Mucosa of descending colon (tissue), 3 donors: ENCODE measurements at regions not wholly inside any gene's neighbourhood (a gene's known extent, or its start where the extent isn't known, plus 50 kb on each side); places are given as distances from the start of the nearest gene placed in this dataset.

Experiments used
- ATAC-seq: fragments of 200-7000 bp; cut with Tn5 transposase; one replicate; pipeline ENCODE4 v1.9.1; 2020; ENCODE audit warnings: mild to moderate bottlenecking, moderate library complexity
- DNase-seq, 3 donors: peaks; one replicate each; pipeline ENCODE4 v3.0.0-alpha.2; 2020
- H3K36me3 ChIP-seq: fragments of 200-600 bp; one replicate; pipeline ENCODE4 v1.8.0; 2021; ENCODE audit warnings: low read depth, mild to moderate bottlenecking
- H3K4me1 ChIP-seq: fragments of 200-600 bp; one replicate; pipeline ENCODE4 v1.8.0; 2021; ENCODE audit warnings: low read depth, mild to moderate bottlenecking
- H3K4me3 ChIP-seq: fragments of 200-600 bp; one replicate; pipeline ENCODE4 v1.8.0; 2021; ENCODE audit warnings: mild to moderate bottlenecking
- H3K9me3 ChIP-seq: fragments of 200-600 bp; one replicate; pipeline ENCODE4 v1.8.0; 2021; ENCODE audit warnings: mild to moderate bottlenecking
- intact Hi-C, 2 donors: fragments of 100-400 bp; cut with DNase I in 1 of 2; cut with micrococcal nuclease in 1 of 2; formaldehyde crosslinking; loops; one replicate each; pipeline versions ENCODE4 v1.11.0 to v1.11.1; 2022; cut with DNase I, micrococcal nuclease
- TF ChIP-seq, protein P1 (sequence below): fragments of 200-600 bp; IDR thresholded peaks from one replicate; pipeline ENCODE4 v1.8.0; 2022; ENCODE audit warnings: antibody characterized with exemption, mild to moderate bottlenecking
- donor health status: DM: no; HTN: no; CAD: no; lungs with moderate emphysema.
- donor health status: DM: no; HTN: no; CAD: no.
- donor health status: DM: no; HTN: yes; CAD: no.

DNA sequence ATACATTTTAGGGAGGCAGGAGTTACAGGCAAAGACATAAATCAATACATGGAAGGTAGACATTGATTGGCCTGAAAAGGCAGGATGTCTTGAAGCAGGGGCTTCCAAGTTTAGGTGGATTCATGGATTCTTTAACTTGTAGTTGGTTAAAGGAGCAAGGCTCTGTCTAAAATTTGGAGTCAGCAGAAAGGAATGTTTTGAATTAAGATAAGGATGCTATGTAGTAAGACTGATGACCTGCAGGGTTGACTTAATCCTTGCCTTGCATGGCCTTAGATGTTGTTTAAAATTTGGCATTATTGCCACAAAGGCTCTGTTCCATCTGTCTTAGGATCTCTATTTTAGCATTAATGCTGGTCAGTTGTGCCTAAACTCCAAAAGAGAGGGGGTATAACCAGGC is 171.3 kb downstream of the C5orf15 start:
- no peak for ATAC-seq
- no peaks in the 10 kb centered on the region for H3K4me1 ChIP-seq
- intact Hi-C loops, result no loop called here

DNA sequence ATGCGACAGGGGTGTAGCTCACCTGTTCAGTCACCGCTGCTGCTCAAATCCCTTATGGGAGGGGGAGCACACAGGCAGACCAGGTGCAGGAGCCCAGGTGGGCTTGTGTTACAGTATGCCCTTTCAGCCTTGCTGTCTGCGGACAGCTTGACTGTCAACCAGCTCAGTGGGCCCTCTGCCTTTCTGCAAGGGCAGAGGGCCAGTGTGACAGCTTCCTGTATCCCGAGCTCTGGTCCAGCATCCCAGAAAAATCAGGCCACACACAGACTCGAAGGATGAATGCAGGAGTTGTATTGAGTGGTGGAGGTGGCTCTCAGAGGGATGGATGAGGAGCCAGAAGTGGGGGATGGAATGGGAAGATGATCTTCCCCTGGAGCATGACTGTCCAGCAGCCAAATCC is 172.2 kb downstream of the C5orf15 start:
- intact Hi-C loops, result no loop called here
- DNase-seq, result no peak
- no peak for ATAC-seq

More for the DNA sequence above, 171.3 kb downstream of the C5orf15 start:
- DNase-seq, result no peak
- TF ChIP-seq, protein P1, sequence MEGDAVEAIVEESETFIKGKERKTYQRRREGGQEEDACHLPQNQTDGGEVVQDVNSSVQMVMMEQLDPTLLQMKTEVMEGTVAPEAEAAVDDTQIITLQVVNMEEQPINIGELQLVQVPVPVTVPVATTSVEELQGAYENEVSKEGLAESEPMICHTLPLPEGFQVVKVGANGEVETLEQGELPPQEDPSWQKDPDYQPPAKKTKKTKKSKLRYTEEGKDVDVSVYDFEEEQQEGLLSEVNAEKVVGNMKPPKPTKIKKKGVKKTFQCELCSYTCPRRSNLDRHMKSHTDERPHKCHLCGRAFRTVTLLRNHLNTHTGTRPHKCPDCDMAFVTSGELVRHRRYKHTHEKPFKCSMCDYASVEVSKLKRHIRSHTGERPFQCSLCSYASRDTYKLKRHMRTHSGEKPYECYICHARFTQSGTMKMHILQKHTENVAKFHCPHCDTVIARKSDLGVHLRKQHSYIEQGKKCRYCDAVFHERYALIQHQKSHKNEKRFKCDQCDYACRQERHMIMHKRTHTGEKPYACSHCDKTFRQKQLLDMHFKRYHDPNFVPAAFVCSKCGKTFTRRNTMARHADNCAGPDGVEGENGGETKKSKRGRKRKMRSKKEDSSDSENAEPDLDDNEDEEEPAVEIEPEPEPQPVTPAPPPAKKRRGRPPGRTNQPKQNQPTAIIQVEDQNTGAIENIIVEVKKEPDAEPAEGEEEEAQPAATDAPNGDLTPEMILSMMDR, result no peak
- no peaks in the 10 kb centered on the region for H3K36me3 ChIP-seq
- no peak overlapping the region for H3K4me3 ChIP-seq
- no peaks in the 10 kb centered on the region for H3K9me3 ChIP-seq

DNA sequence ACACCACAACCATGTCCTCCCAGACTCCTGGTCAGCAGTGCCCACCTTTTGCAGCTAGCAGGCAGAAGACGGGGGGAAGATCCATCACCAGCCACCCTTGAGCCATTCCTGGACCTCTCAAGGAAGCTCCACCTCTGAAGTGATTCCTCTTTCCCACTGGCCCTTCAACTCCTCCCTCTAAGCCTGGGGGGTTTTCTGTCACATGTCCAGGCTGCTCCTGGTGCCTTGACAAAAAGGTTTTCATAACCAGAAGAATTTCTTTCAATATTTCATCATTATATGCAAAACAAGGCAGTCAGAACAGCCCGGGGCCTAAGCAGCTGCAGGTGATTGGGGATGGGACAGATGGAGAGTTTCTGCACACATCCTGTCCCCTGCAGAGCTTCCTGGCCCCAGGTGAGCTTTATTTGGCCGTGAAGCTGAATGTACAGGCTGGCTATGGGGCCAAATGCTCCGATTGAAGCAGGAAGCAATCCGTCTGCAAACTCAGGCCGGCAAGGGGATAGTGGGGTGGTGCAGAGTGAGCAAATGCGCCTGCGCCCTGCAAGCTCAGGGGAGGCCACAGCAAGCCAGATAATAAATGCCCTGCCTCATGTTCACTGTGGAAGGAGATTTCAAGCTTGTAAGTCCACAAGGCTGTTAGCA is 173.5 kb downstream of the C5orf15 start:
- Histone ChIP-seq H3K4me1 (no peaks in the 10 kb centered on the region), H3K4me3 (no peak overlapping the region), H3K9me3 (no peaks in the 10 kb centered on the region), H3K36me3 (no peaks in the 10 kb centered on the region)
- intact Hi-C loops, result no loop called here
- TF ChIP-seq, protein P1, result no peak
- DNase-seq (no peak), ATAC-seq (no peak)

More for the DNA sequence above, 172.2 kb downstream of the C5orf15 start:
- no peak overlapping the region for H3K4me3 ChIP-seq
- H3K9me3 ChIP-seq, result no peaks in the 10 kb centered on the region
- TF ChIP-seq, protein P1, result no peak
- no peaks in the 10 kb centered on the region for H3K36me3 ChIP-seq
- H3K4me1 ChIP-seq, result no peaks in the 10 kb centered on the region

DNA sequence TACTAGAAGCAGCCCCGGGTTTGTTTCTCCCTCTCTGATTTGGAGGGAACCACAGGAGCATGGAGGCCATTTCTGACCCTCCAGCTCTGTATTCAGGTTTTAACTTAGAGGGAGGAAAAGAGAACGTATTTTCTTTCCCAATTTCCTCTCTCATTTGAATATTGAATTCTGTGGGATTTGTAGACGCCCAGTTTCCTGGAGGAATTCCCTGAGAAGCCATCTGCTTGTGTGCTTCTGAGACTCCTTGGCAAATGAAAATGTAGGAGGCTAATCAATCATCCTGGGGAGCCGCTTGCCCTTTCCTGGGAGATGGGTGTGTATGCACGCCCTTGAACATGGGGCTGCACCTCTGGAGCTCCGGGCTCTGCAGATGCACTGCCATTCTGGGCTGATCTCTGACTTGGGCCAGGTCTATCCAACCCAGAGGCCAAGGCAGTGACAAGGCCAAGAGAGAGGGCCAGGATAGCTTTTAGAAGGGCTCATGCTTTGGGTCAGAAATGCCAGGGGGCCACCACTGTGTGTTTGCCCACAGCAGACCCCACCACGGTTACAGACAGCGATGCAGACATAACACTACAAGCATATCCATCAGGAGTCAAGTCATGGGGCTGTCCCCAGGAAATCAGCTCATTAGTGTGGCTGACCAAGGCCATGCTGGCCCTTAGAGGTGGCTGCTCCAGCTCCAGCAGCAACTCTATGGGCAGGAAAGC is 174.5 kb downstream of the C5orf15 start:
- Histone ChIP-seq H3K36me3 (no peaks in the 10 kb centered on the region), H3K4me1 (no peaks in the 10 kb centered on the region), H3K4me3 (no peak overlapping the region), H3K9me3 (no peaks in the 10 kb centered on the region)
- no peak for ATAC-seq
- no peak for DNase-seq
- TF ChIP-seq, protein P1, result no peak
- intact Hi-C loops, result no loop called here

DNA sequence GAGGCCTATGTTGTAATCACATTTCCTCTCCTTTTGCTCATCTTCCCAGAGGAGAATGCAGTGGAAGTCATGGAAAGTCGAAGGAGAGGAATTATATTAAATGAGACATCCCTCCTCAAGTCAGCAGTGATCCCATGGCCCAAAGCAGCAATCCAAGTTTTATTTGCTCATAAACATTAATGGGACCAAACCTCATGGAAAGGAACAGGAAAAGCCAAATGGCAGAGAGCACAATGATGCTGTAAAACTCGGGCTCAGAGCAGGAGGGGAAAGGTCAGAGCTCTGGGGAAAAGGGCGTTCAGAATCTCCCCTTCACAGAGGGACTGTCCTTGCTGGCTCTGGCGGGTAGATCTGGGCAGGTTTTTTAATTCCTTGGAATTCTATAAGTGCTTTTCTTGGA is 175.8 kb downstream of the C5orf15 start:
- ATAC-seq, result peak; percentile 63
- TF ChIP-seq, protein P1, result no peak

More for the DNA sequence above, 175.8 kb downstream of the C5orf15 start:
- H3K9me3 ChIP-seq, result no peaks in the 10 kb centered on the region
- no peaks in the 10 kb centered on the region for H3K36me3 ChIP-seq
- intact Hi-C loops, result no loop called here
- no peaks in the 10 kb centered on the region for H3K4me1 ChIP-seq
- DNase-seq, result peak in 1 of 3 donors; percentile 9
- no peak overlapping the region for H3K4me3 ChIP-seq
